Limb (tissue), 2 donors: ENCODE measurements at regions not wholly inside any gene's neighbourhood (a gene's known extent, or its start where the extent isn't known, plus 50 kb on each side); places are given as distances from the start of the nearest gene placed in this dataset.

Experiments
- DNase-seq, 2 donors: peaks; one replicate each; pipeline ENCODE4 v3.0.0-alpha.2; 2016; ENCODE audit errors: extremely low spot score in 2 of 2

DNA sequence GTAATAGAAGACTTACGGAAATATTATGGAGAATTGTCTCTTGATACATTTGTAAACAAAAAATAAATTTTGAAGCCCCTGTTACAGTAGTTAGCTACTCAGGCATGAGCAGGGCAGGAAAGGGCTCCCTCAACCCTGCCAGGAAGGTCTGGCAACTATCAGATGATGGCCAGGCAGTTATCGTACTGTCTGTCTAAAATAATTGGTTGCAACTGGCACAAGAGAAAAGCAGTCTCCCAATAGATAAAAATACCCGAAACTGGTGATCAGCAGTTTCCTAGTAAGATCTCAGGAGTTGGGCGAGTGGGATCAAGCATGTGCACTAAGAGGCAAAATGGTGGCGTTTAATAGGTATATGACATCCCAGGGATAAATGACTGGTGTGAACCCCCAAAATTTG, 1336.3 kb downstream of the C4orf33 start:
- no peak for DNase-seq

DNA sequence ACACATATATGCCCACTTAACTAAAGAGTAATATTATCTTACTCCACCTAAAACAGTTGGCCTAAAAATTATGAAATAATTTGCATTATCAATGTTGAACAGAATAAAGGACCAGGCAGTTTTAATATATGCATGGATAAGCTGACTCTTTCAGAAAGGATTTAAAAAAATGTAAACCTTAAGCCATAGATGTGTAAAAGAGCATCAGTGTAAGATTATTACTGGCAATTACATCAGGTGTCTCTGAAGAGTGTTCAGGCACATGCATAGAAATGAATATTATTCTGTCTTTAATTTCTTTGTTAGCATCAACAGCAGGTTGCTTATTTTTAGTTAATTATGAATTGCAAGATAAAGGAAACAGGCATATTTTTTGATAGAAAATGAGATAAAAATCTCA, 1353.8 kb downstream of the C4orf33 start:
- DNase-seq = no peak

DNA sequence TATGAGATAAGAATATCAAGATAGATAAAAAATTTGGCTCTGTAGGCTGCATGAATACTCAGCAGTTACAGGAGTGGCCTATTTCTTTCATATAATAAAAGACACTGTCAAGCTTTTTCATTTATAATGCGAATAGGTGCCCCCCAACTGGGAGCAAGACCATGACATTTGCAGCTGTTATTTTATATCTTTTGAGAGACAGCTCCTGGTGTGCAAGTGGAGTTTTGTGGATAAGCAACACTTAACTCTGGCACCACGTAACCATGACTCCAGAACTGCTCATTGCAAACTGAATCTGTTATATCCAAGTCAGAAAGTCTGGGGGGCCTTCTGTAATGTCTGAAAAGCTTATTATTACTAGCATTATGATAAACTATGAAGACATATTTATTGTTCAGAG, 1372.4 kb downstream of the C4orf33 start:
- DNase-seq = no peak

DNA sequence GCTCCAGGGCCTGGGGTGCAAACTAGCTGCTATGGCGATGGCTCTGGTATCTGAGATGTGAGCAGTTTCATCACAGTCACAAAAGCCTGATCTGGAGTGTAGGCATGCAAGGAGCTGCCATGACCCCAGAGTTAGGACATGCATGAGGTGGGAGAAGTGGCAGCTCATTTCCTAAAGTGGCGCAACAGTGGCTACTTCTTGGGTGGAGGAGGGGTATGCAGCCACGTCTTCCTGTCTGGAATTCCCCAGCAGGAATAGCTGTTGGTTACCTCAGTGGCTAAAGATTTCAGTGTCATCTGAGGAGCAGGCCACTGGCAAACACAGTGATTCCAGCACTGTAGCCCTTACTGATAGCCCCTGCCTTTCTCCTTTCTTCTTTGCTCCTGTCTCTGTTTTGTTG, 1382.5 kb downstream of the C4orf33 start:
- no peak for DNase-seq

DNA sequence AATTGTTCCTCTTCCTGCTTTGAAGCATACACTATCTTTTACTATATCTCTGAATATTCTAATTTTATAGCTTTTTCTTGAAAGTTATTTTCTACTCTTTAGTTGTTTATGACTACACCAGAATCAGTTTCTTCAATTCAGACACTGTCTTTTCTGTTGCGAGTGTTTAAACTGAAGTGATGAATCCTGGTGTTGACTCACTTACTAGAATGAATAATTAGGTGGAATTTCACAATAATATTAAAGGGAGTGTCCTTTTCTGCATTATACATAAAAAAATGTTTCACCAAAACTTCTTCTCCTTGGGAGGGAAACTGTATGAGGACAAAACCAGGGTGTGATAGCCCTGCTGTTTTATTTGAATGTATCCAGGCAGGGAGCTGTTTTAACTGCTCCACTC, 1383.1 kb downstream of the C4orf33 start:
- DNase-seq = no peak

DNA sequence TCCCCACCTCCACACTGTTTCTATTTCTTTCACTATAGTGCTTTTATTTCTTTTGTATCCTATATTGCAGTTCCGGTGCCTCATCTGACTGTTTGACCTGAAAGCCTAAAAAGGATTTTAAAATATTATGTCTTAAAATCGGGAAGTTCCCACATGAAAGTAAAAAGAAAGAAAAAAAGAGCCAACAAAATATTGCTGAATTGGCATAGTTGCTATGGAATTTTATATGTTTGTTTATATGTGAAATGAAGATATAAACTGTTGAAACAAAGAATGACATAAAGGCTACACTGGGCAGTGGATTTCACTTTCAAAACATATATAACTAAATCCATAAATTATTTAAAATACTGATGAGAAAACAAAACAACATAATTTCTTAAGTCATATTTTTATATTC, 1383.7 kb downstream of the C4orf33 start:
- DNase-seq = no peak

DNA sequence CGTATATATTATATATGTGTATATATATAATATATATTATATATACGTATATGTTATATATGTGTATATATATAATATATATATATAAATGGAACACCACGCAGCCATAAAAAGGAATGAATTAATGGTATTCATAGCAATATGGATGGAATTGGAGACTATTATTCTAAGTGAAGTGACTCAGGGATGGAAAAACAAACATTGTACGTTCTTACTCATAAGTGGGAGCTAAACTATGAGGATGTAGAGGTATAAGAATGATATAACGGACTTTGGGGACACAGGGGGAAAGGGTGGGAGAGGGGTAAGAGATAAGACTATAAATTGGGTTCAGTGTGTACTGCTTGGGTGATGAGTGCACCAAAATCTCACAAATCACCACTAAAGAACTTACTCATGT, 1388.9 kb downstream of the C4orf33 start:
- DNase-seq = no peak

DNA sequence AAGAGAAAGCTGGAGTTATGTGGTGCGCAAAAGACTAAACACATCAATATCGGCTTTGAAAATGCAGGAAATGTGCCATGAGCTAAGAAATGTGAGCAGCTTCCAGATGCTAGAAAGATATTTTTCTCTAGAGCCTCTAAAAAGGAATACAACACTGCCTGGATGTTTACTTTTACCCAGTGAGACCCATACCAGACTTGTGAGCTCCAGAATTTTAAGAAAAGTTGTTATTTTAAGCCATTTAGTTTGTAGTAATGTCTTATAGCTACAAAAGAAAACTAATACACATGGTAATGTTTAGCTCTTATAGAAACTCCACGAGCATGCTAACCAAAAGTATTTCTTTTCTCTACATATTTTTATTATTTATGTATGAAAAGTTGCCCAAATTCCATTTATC, 1389.4 kb downstream of the C4orf33 start:
- DNase-seq = no peak

DNA sequence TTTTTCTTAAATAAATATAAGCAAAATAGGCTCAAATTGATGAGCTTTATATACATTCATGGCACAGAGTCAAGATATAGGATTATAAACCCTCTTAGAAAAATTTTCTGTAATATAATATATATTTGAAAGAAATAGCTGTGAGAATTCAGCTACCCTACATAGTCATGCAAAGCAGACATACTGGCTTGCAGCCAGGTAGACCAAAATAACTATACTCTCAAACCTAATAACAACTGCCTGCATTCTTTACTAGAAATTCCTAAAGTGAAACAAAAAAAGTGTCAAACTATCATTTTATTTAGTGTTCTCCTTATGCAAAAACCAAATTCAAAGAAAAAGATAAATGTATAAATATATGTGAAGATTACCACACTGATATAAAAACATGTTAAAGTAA, 1390.2 kb downstream of the C4orf33 start:
- DNase-seq = peak in 1 of 2 donors; percentile 60

DNA sequence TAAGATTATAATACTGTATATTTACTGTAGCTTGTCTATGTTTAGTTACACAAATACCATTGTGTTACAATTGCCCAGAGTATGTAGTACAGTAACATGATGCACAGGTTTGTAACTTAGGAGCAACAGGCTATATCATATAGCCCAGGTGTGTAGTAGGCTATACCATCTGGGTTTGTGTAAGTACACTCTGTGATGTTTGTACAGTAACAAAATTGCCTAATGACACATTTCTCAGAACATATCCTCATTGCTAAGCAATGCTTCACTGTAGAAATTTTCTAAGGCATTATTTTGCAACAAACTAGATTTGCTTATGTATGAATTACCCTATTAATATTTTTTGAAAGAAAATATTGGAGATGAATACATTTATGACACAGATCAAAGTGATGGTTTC, 1390.9 kb downstream of the C4orf33 start:
- no peak for DNase-seq

DNA sequence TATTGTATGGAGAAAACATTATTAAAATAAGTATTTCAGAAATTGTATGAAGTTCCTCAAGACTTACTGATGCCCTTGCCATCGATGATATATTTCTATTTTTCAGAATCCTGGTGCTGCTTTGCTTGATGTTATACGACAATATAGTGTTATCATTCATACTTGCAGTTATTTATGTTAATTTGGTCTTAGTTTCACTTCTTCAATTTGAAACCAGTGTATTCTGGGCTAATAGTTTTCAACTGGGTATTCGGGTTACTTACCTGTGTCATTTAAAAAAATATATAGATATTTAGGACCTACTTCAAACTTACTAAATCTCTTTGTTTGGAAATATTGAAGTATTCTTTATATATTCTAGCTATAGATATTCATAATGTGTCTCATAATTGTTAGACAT, 1414.7 kb downstream of the C4orf33 start:
- DNase-seq = no peak

DNA sequence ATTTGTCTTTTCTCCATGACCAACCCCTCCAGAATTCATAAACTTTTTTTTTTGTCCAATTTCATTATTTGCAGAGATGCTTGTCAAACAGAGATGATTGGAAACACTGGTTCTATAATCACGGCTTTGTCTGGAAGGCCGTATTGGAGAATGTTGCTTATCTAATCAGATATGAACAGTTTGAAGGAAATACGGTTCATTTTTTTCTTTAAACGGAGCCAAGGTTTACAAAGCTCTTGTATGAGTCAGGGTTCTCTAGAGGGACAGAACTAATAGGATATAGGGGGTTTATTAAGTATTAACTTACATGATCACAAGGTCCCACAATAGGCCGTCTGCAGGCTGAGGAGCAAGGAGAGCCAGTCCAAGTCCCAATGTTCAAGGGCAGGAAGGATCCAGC, 1415.8 kb downstream of the C4orf33 start:
- DNase-seq = no peak

DNA sequence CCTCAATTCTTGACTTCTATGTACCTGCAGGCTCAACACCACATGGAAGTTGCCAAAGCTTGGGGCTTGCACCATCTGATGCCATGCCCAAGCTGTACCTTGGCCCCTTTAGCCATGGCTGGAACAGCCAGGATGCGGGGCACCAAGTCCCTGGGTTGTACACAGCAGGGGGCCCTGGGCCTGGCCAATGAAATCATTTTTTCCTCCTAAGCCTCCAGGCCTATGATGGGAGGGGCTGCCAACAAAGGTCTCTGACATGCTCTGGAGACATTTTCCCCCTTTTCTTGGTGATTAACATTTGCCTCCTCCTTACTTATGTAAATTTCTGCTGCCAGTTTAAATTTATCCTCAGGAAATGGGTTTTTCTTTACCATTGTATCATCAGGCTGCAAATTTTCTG, 1428.1 kb downstream of the C4orf33 start:
- DNase-seq = no peak

DNA sequence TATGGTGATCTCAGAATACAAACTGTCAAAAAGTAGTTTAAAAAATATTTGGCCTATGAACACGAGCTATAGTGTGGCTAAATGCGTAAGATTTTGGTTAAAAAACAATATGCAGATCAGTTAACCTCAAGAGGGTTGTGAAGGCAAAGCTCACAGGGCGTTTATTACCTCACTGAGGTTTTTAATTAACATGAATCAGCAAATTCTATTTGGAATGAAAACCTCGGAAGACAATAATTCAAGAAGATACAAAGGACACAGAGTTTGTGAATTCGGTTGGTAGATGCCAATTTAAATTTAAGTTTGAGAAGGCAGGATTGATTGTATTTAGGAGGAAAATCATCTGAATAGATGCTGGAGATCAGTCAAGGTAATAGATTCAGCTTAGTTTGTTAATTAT, 1434.6 kb downstream of the C4orf33 start:
- DNase-seq = no peak

DNA sequence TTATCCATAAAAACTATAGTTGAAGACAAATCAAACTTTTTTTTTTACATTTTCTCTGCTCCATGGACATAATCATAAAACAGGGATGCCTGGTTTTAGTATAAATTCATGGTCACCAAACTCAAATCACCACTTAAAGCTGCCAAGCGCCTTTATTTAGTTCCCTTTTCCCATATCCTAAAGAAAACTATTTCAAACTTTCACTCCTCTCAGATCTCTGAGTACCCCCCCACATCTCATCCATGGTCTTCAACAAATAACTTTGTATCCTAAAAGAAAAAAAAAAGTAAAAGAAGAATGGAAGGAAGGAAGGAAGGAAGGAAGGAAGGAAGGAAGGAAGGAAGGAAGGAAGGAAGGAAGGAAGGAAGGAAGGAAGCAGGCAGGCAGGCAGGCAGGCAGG, 1438.7 kb downstream of the C4orf33 start:
- DNase-seq = no peak

DNA sequence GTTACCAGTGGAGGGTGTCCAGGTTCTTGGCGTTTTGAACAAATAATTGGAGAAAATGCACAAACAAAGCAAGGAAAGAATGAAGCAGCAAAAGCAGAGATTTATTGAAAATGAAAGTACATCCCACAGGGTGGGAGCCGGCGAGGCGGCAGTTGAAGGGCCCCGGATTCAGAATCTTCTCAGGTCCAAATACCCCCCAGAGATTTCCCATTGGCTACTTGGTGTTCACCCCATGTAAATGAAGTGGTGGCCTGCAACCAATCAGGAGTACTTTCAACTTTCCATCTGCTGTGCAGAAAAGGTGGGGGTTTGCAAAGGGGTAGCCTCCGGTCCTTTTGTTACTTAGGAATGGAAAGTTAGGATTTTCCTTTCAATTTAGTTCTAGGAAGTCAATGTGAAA, 1447.0 kb downstream of the C4orf33 start:
- no peak for DNase-seq

DNA sequence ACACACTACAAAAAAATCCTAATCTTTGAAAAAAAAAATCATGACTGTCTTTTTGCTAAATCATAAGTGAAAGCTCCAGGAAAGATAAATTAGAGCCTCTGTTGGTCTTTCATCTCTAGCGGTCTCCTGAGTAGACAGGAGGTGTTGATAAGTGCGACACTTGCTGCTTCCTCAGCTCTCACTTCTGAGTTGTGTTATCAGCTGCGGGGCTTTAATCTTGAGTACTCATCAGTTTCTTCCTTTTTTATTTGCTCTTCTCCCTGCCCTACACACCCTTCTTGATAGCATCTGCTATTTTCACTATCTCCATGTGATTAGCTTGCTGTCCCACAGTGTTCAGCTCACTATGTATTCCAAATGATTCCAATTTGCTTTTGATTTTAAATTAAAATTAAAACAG, 1449.2 kb downstream of the C4orf33 start:
- no peak for DNase-seq

DNA sequence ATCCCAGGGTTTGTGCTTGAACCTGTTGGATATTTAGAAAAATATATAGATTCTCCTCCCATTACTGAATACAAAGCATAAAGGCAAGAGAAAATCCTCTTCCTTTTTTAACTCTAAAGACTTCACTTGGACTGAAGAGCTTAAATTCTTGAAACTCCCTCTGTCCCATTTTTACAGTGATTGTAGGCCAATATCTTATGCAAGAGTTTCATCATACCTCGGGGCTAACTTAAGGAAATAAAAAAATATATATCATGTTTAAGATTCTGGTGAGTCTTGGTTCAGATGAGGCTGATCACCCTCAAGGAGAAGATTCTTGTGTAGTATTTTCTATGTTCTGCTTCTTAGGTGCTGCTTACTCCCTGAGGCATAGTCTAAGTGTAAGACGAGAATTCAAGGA, 1449.6 kb downstream of the C4orf33 start:
- DNase-seq = no peak

DNA sequence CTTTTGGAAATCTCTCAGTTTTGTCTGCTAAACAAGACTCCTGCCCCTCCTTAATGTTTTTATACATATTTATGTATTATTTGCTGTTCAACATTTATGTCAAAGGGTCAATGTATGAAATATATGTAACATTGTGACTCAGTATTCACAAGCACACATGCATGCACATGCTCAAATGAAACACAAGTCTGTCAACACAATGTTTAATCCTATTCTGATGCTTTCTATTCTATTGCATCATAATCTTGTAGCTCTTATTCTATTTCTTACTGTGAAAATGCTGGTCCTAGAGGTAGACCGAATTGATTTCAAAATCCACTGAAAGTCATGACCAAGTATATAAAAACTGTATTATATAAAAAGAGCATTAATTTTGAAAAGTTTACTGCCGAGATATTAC, 1463.3 kb downstream of the C4orf33 start:
- no peak for DNase-seq

DNA sequence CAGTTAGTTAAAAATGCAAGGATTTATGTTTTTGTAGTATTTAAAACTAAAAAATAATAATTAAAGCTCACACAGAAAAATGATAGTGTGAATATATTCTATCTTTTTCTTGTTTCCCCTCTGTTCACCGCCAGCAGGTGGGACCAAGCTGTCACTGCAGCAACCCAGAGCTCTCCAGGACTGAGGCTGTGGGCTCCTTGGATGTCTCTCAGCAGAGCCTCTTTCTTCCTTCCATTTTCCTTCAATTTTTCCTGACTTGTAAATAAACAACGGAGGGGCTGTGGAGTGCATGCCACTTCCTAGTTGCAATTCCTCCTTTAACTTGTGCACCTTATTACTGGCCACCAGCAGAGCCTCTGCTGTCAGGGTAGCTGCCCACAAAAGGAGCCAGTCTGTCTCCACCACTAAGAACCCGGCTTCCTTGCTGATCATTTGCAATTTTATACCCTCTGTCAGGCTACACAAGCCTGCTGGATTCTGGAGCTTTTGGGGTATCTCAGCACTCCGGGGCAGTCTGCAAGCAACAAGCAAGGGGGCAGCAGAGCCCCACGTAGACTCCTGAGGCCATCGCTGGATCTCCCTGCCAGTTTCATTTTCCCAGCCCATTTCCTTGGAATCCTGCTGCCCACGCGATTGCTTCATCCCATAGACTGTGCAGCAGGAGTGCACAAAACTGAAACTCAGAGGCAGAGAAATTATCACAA, 1467.4 kb downstream of the C4orf33 start:
- DNase-seq = peak; percentile 20 to 36

DNA sequence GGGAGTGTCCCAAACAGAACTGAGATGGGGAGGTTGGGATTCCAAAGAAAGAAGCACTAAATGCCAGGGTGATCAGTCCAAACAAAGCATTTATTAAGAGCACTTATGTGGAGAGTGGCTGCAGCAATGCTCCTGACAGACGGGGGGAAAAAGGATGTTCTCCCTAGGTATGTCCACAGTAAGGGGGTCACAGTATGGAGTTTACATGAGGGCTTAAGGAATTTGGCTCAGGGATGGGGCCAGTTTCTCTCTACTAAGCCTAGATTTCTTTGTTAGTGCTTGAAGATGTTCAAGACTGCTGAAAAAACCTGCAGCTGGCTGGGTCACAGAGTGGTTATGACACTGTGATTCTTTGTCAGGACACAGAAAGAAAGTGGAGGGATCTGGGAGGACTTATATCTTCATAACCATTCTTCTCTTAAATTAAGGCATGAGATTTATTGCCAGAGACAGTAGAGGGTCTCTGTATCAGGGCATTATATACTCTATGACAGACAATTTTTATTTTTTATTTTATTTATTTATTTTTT, 1468.0 kb downstream of the C4orf33 start:
- DNase-seq = no peak

DNA sequence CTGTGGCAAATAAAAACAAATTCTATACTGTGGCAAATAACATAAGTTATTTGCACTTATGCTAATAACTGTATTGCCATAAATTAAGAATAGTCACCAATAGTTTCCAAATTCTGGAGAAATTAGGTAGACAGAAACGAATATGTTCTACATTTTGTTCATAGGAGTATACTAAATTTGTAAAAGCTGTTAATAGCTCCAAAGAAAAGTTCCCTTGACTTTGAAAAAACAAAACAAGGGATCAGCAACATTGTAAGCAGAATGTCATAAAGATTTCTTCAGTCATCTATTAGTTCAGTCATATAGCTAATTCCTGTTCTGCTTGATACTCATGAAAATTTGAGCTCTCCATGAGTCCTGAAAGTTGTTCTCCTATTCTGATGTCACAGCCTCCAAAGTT, 1472.8 kb downstream of the C4orf33 start:
- DNase-seq = no peak

DNA sequence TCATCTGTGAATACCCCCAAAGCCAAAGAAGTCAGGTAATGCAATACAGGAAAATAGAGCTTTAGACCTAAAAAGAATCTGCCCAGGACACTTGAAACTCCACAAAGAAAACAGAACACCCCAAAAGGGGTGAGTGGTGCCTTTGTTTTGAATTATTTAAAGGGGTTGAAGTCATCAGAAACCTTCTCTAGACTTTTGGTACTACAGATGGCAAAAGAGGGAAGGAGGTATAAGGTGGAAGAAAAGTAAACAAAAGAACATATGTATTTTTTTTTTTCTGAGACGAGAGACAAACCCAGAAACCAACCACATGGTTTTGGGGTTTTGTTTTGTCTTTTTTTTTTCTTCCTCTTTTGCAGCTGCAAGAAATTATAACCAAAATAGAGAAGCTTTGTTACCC, 1477.8 kb downstream of the C4orf33 start:
- DNase-seq = no peak

DNA sequence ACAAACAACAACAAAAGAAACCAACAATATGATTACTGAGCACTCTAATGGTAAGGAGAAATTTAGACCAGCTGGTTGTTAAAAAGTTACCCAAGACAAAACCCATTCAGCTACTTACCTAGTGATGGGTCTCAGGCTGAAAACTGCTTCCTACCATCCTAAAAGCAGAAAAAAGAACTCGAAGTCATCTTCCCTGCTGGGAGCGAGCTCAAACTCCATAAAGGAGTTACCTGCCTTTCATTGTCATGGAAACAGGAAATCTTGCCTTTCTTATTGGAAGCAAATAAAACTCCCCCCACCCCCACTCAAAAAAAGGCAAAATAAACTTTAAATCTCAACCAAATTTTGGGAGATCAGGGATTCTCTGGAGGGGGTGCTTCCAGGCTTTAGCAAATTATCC, 1478.3 kb downstream of the C4orf33 start:
- no peak for DNase-seq
